ENCODE measurements at regions not wholly inside any gene's neighbourhood (a gene's known extent, or its start where the extent isn't known, plus 50 kb on each side); places are given as distances from the start of the nearest gene placed in this dataset.

- TF ChIP-seq MYBL2 (CRISPR knock-in tag; IDR thresholded peaks at IDR 0.05) (no peak), SMAD3 (CRISPR knock-in tag; IDR thresholded peaks at IDR 0.05; ENCODE audit: borderline replicate concordance) (no peak), TCF7 (CRISPR knock-in tag; IDR thresholded peaks at IDR 0.05; ENCODE audit: low read depth) (no peak), NFYB (CRISPR knock-in tag; conservative IDR thresholded peaks at IDR 0.05; ENCODE audit: low read depth) (no peak), CTCF (IDR thresholded peaks at IDR 0.05) (no peak), ARID4B (CRISPR knock-in tag; IDR thresholded peaks at IDR 0.05; ENCODE audit: borderline replicate concordance) (no peak), MAX (CRISPR knock-in tag; IDR thresholded peaks at IDR 0.05) (no peak), FOXJ3 (CRISPR knock-in tag; IDR thresholded peaks at IDR 0.05; ENCODE audit: borderline replicate concordance) (no peak), TEAD4 (CRISPR knock-in tag; IDR thresholded peaks at IDR 0.05) (no peak), USF2 (CRISPR knock-in tag; IDR thresholded peaks at IDR 0.05) (no peak), SP1 (CRISPR knock-in tag; conservative IDR thresholded peaks at IDR 0.05) (no peak)
Measured at GRCh38 chr1:239735111-239735510, 348.7 kb downstream of the CHRM3 start.

Data from WTC11 (cell line).